Large intestine (tissue), 3 donors: ENCODE measurements at regions not wholly inside any gene's neighbourhood (a gene's known extent, or its start where the extent isn't known, plus 50 kb on each side); places are given as distances from the start of the nearest gene placed in this dataset.
A peak's percentile ranks its signal among the peaks of the same experiment; 100 is the strongest.

Experiments used
- DNase-seq, 2 donors: peaks; one replicate each; pipeline versions ENCODE4 v3.0.0 to v3.0.0-alpha.2; 2013
- H3K27ac ChIP-seq: one replicate; pipeline ENCODE4 v1.5.1; 2013; ENCODE audit warnings: low read length
- H3K27me3 ChIP-seq: 2 replicates; pipeline ENCODE4 v1.6.1; 2013; ENCODE audit warnings: low read length; ENCODE audit not compliant: control insufficient read depth, insufficient read depth
- H3K36me3 ChIP-seq: 2 replicates; pipeline ENCODE4 v1.6.1; 2013; ENCODE audit warnings: low read length; ENCODE audit not compliant: control insufficient read depth, insufficient read depth
- H3K4me1 ChIP-seq: one replicate; pipeline ENCODE4 v1.6.1; 2013; ENCODE audit warnings: low read length; ENCODE audit not compliant: control insufficient read depth, insufficient read depth
- H3K4me3 ChIP-seq: one replicate; pipeline ENCODE4 v1.5.1; 2013; ENCODE audit warnings: low read length
- H3K9me3 ChIP-seq: one replicate; pipeline ENCODE4 v1.6.1; 2013; ENCODE audit warnings: mild to moderate bottlenecking, low read depth, low read length, moderate library complexity; ENCODE audit not compliant: control insufficient read depth
- WGBS: methylation state at CpG from one replicate; pipeline ENCODE4 v1.1.5; 2013; ENCODE audit warnings: low lambda C conversion rate; ENCODE audit not compliant: insufficient coverage; 5-methylcytosine and 5-hydroxymethylcytosine counted together

DNA sequence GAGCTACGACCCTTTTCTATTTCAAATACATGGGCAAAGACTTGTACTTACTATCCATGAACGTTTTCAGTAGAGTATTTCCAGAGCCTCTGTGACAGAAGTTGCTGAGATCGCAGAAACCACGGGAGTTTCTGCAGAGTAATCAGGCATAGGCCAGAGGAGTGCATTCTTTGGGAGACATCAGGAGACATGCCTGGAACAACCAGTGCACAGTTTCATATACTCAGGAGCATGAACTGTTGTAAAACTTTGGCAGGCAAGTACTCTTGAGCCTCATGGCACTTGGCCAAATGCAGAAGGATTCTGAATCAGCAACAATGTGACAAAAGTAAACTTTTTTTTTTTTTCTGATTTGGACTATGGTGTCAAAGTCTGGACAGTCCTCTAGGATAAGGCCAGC, 307.1 kb downstream of the GRB14 start:
- Histone ChIP-seq H3K4me1 (no peaks in the 10 kb centered on the region), H3K36me3 (no peaks in the 10 kb centered on the region), H3K9me3 (no peaks in the 10 kb centered on the region), H3K27me3 (no peaks in the 10 kb centered on the region), H3K4me3 (no peak overlapping the region), H3K27ac (no peak overlapping the region)
- DNase-seq, result peak; percentile 1 to 7
- WGBS, result 50% methylated on average over 2 of the region's 4 CpGs

DNA sequence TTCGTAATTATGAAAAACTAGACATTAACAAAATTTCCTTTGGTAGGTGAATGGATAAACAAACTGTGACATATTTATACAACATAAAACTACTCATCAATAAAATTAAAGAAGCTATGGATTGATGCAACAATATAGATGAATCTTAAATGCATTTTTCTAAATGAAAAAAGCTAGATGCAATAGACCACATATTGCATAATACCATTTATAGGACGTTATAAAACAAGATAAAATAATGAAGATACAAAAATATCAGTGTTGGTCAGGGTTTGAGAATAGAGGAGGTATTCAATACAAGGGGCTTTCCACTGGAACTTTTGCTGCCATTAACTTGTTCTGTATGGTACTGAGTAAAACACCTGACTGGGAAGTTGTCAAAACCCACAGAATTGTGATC, 314.4 kb downstream of the GRB14 start:
- Histone ChIP-seq H3K4me3 (no peak overlapping the region), H3K27me3 (no peaks in the 10 kb centered on the region), H3K9me3 (no peaks in the 10 kb centered on the region), H3K27ac (no peak overlapping the region), H3K4me1 (no peaks in the 10 kb centered on the region), H3K36me3 (no peaks in the 10 kb centered on the region)
- WGBS, result 100% methylated on average over 1 of the region's 2 CpGs
- DNase-seq, result no peak

DNA sequence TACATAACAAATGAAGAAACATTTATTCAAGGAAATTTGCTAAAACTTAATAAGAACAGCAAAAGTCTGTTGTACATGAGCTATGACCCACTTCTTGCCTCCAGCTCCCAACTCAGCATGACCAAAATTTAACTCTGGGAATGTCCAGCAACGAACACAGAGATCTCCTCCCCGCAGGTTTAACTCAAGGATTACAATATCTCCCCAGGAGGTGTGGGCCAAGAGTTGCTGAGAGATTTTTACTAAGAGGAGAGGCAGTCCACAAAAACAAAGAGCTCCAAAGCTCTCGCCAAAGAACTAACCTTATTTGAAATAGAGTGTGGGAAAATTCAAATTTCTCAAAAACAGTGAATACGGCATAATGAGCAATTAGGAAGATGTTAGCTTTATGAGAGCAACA, 318.5 kb downstream of the GRB14 start:
- Histone ChIP-seq H3K4me3 (no peak overlapping the region), H3K4me1 (no peaks in the 10 kb centered on the region), H3K27me3 (no peaks in the 10 kb centered on the region), H3K27ac (no peak overlapping the region), H3K9me3 (no peaks in the 10 kb centered on the region), H3K36me3 (no peaks in the 10 kb centered on the region)
- DNase-seq, result no peak
- 80% methylated on average over 1 of the region's 4 CpGs for WGBS

DNA sequence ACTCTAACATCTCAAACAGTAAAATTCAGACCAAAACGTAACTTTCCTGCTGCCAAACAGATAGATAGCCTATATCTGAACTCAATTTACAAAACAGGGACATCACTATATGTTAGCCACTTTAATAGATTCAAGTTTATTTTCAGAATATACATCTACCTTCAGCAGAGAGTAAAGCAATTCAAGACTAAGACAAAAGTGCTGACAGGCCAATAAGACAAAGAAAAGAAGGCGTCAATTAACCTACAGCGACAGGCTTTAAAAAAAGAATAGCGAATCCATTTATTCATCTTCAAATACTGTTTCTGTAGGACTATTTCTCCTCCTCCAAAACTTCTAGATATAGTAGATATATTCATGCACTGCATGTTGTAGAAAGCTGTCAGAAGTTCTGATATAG, 333.0 kb downstream of the GRB14 start:
- H3K27ac ChIP-seq, result no peak overlapping the region
- H3K27me3 ChIP-seq, result no peaks in the 10 kb centered on the region
- H3K9me3 ChIP-seq, result no peaks in the 10 kb centered on the region
- no peaks in the 10 kb centered on the region for H3K4me1 ChIP-seq
- no peak overlapping the region for H3K4me3 ChIP-seq
- no peak for DNase-seq
- H3K36me3 ChIP-seq, result no peaks in the 10 kb centered on the region
- 90% methylated on average over 2 of the region's 4 CpGs for WGBS

DNA sequence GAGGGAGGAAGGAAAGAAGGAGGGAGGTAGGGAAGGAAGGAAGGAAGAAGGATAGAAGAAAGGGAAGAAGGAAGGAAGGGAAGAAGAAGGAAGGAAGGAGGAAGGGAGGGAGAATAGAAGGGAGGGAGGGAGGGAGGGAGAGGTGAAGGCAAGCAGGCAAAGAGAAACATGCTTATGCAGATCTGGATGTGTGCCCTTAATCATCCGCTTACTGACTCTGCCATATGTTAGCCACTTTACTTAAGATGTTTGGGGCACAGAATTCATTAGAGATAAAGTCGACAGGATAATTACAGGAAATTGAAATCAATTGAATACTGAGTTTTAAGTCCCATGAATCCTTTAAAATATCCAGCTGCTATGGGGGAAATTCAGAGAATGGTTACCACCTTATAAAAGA, 334.2 kb downstream of the GRB14 start:
- Histone ChIP-seq H3K27me3 (no peaks in the 10 kb centered on the region), H3K4me1 (no peaks in the 10 kb centered on the region), H3K9me3 (no peaks in the 10 kb centered on the region), H3K27ac (no peak overlapping the region), H3K36me3 (no peaks in the 10 kb centered on the region), H3K4me3 (no peak overlapping the region)
- no peak for DNase-seq
- WGBS, result 100% methylated on average over 1 of the region's 2 CpGs

DNA sequence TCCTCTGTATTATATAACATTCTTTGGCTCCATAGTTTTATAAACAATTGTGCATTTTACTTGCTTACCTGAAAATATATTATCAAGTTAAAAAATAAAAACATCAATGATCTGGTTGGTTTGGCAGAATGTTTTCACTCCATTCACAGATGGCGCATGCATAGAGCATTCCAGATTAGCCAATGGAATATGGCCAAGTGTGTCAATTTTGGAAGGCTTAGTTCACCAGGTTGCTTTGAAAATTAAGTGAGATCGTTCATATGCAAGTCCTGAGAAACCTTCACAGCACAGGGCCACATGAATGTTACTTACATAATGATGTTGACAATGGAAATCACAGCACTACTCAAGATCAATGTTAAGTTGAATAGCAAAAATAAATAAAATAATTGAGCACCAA, 335.7 kb downstream of the GRB14 start:
- Histone ChIP-seq H3K4me3 (no peak overlapping the region), H3K9me3 (no peaks in the 10 kb centered on the region), H3K27ac (no peak overlapping the region), H3K36me3 (no peaks in the 10 kb centered on the region), H3K4me1 (no peaks in the 10 kb centered on the region), H3K27me3 (no peaks in the 10 kb centered on the region)
- no CpG with 5 or more reads among the region's 2 CpGs for WGBS
- no peak for DNase-seq

DNA sequence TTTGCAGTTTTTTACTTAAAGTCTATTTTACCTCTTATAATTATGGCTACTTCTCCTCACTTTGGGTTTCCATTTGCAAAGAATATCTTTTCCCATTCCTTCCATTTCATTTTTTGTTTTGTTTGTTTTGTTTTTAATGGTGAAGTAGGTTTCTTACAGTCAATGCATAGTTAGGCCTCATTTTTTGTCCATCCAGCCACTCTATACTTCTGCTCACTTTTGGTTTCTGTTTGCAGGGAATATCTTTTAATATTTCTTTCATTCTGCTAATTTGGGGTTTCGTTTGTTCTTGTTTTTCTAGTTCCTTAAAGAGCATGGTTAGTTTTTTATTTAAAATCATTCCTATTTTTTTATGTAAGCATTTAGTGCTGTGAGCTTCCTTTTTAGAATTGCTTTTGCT, 339.4 kb downstream of the GRB14 start:
- no peaks in the 10 kb centered on the region for H3K27me3 ChIP-seq
- H3K36me3 ChIP-seq, result no peaks in the 10 kb centered on the region
- no peaks in the 10 kb centered on the region for H3K4me1 ChIP-seq
- H3K4me3 ChIP-seq, result no peak overlapping the region
- 80% methylated on average over 1 of the region's 1 CpG for WGBS
- H3K9me3 ChIP-seq, result no peaks in the 10 kb centered on the region
- H3K27ac ChIP-seq, result no peak overlapping the region
- no peak for DNase-seq

DNA sequence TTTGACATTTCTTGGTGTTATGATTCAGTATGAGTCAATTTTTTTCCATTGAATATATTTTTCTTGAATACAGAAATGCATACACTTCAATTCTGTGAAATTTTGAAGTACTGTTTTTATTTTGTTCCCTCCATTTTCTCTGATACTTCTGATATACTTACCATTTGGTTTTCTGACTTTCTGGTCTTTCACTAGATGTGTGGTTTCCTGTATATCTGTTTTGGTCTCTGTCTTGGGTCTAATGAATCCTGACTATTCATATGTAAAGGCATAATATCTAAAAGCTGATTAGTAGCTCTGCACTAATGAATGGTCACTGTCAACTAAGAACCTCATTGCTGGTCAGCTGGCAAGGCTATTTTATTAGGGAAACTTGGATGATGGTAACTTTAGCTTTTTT, 345.6 kb downstream of the GRB14 start:
- Histone ChIP-seq H3K4me1 (no peaks in the 10 kb centered on the region), H3K4me3 (no peak overlapping the region), H3K9me3 (no peaks in the 10 kb centered on the region), H3K27ac (no peak overlapping the region), H3K27me3 (no peaks in the 10 kb centered on the region), H3K36me3 (no peaks in the 10 kb centered on the region)
- no peak for DNase-seq

DNA sequence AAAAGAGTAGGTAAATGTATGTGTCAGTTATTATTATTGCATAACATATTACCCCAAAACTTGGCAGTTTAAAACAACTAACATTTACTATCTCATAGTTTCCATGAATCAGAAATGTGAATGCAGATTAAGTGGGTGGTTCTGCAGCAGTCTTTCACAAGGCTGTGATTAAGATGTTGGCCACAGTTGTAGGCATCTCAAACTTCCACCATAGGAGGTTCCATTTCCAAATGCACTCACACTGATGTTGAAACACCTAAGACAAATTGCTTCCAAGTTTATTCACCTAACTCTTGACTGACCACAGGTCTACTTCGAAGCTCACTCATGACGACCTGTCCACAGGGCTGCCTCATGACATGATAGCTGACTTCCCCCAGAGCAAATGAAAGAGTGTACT, 360.8 kb downstream of the GRB14 start:
- no peak for DNase-seq
- Histone ChIP-seq H3K4me3 (no peak overlapping the region), H3K9me3 (no peaks in the 10 kb centered on the region), H3K36me3 (no peaks in the 10 kb centered on the region), H3K27me3 (no peaks in the 10 kb centered on the region), H3K27ac (no peak overlapping the region), H3K4me1 (no peaks in the 10 kb centered on the region)
- WGBS, result no CpG with 5 or more reads among the region's 2 CpGs

DNA sequence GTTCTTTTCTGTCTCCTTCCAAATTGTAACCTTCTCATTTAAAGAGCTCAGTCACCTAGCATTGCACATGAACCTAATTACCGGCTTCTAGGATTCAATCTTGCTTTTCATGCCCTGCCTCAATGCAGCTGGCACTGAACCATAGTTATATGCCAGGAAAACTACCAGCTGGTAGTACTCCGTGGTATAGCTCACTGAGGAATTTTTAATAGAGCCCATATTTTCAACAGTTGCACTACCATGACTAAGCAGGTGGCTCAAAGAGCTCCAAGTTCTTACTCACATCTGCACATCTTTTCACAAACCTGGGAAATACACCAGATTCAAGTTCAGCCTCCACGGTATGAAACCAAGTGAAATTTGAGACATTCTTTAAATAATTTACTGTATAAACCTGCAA, 363.5 kb downstream of the GRB14 start:
- H3K4me1 ChIP-seq, result no peaks in the 10 kb centered on the region
- H3K27ac ChIP-seq, result no peak overlapping the region
- no peaks in the 10 kb centered on the region for H3K9me3 ChIP-seq
- H3K4me3 ChIP-seq, result no peak overlapping the region
- no peak for DNase-seq
- 80% methylated on average over 1 of the region's 3 CpGs for WGBS
- no peaks in the 10 kb centered on the region for H3K36me3 ChIP-seq
- no peaks in the 10 kb centered on the region for H3K27me3 ChIP-seq

DNA sequence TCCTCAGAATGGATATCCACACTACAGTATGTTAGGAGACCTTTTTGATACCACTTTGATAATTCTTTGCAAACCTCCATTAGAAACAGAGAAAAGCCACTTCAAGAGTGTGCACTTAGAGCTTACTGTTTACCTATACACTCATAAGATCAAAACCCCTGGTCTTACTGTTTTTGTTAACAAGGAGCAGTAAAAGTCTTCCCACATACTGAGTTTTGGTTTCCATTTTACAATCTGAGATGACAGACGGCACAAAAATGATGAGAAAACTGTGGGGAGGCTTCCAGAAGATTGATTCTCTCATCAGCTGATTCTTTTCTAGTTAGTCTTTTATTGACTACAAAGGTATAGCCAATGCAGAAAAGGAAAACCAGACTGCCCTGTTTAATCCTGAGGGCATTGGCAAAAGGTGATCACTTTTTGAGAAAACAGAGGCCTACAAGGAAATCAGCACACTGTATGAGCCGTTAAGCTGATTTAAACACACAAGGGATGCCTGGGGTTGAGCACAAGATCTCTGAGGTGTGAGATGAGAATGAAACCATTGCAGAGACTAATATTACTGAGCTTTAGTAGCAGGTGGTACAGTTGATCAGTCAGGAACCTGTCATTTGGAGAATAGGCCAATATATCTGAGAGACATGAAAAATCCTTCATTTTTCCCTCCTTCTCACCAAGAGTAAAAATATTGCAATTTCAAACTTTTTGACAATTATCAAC, 368.6 kb downstream of the GRB14 start:
- Histone ChIP-seq H3K36me3 (no peaks in the 10 kb centered on the region), H3K4me3 (no peak overlapping the region), H3K9me3 (no peaks in the 10 kb centered on the region), H3K27me3 (no peaks in the 10 kb centered on the region), H3K27ac (no peak overlapping the region), H3K4me1 (no peaks in the 10 kb centered on the region)
- no CpG with 5 or more reads among the region's 2 CpGs for WGBS
- no peak for DNase-seq
